Heart left ventricle (tissue), 16 donors: ENCODE measurements at regions not wholly inside any gene's neighbourhood (a gene's known extent, or its start where the extent isn't known, plus 50 kb on each side); places are given as distances from the start of the nearest gene placed in this dataset.

Experiments used
- ATAC-seq, 4 donors: fragments of 200-7000 bp; cut with Tn5 transposase; one replicate each; pipeline ENCODE4 v1.9.1; 2020 to 2022; ENCODE audit warnings: moderate library complexity in 4 of 4, mild to moderate bottlenecking in 3 of 4, moderate number of reproducible peaks in 1 of 4
- DNase-seq, 5 donors: peaks; one replicate each; pipeline ENCODE4 v3.0.0-alpha.2; 2020
- H3K27ac ChIP-seq, 12 donors: fragments of 200-600 bp; sonication (generic) in 4 of 12; one replicate each; pipeline versions ENCODE4 v1.5.0 to v1.8.0; 2016 to 2022; ENCODE audit warnings: mild to moderate bottlenecking in 2 of 12
- H3K27me3 ChIP-seq, 9 donors: fragments of 200-600 bp; sonication (generic) in 2 of 9; one replicate each; pipeline versions ENCODE4 v1.5.1 to v1.8.0; 2016 to 2022; ENCODE audit warnings: mild to moderate bottlenecking in 3 of 9
- H3K36me3 ChIP-seq, 9 donors: fragments of 200-600 bp; sonication (generic) in 2 of 9; one replicate each; pipeline versions ENCODE4 v1.5.0 to v1.8.0; 2018 to 2022; ENCODE audit warnings: mild to moderate bottlenecking in 2 of 9
- H3K4me1 ChIP-seq, 12 donors: fragments of 200-600 bp; sonication (generic) in 4 of 12; one replicate each; pipeline versions ENCODE4 v1.5.0 to v1.8.0; 2016 to 2022; ENCODE audit warnings: mild to moderate bottlenecking in 3 of 12
- H3K4me3 ChIP-seq, 12 donors: fragments of 200-600 bp; sonication (generic) in 4 of 12; one replicate each; pipeline versions ENCODE4 v1.5.0 to v1.8.0; 2017 to 2022; ENCODE audit warnings: mild to moderate bottlenecking in 9 of 12, moderate library complexity in 4 of 12
- H3K9me3 ChIP-seq, 12 donors: fragments of 200-600 bp; sonication (generic) in 4 of 12; one replicate each; pipeline versions ENCODE4 v1.5.0 to v1.8.0; 2016 to 2022; ENCODE audit warnings: mild to moderate bottlenecking in 1 of 12
- CTCF ChIP-seq, 12 donors: fragments of 200-600 bp; sonication (generic) in 4 of 12; IDR thresholded peaks; one replicate each; pipeline versions ENCODE4 v1.5.0 to v1.8.0; 2018 to 2022; ENCODE audit warnings: antibody characterized with exemption in 12 of 12, mild to moderate bottlenecking in 5 of 12
- POLR2A ChIP-seq, 2 donors: fragments of 450-650 bp; IDR thresholded peaks; one replicate each; pipeline ENCODE4 v1.6.1; 2017; ENCODE audit warnings: antibody characterized with exemption in 2 of 2, mild to moderate bottlenecking in 2 of 2, moderate library complexity in 2 of 2
- WGBS, 4 donors: extraction: QIAGEN DNeasy Blood & Tissue Kit in 2 of 4; methylation state at CpG; one replicate each; pipeline versions ENCODE4 v1.1.5 to v1.1.7; 2013 to 2018; 5-methylcytosine and 5-hydroxymethylcytosine counted together
- intact Hi-C, 10 donors: fragments of 100-400 bp; cut with DNase I; formaldehyde crosslinking; loops; one replicate each; pipeline versions ENCODE4 v1.11.1 to v1.14.2; 2022
- donor health status: ischemic (EF 13 %, LVEDD 7.1; RV severe dilation, severe dysfunction).
- donor health status: healthy with polysubstance abuse.
- donor health status: DM: no; HTN: yes; CAD: no.
- donor health status: DM: no; HTN: no; CAD: no.
- donor health status: ischemic (EF 25% LVEDD 6.9; RV normal size, moderate dysfunction).
- donor health status: ischemic (EF 25% LVEDD 5.7; RV mildly dilated, moderate dysfunction).
- donor health status: healthy.
- donor health status: DM: yes; HTN: yes; CAD: no.
- donor health status: ischemic (EF 35%, LVEDD 5.7; RV mildly dilated, moderate dysfunction).
- donor health status: nonischemic (EF 11% LVEDD 7.7; RV severe dilation, severe dysfunction).
- donor health status: DM: yes; HTN: yes; CAD: no.
- donor health status: PGD.
- donor health status: ischemic (EF 29% LVEDD 5.4; RV normal size, mild dysfunction).
- donor health status: nonischemic (EF 23%, LVEDD 6.1; RV moderate dilation, normal function).

DNA sequence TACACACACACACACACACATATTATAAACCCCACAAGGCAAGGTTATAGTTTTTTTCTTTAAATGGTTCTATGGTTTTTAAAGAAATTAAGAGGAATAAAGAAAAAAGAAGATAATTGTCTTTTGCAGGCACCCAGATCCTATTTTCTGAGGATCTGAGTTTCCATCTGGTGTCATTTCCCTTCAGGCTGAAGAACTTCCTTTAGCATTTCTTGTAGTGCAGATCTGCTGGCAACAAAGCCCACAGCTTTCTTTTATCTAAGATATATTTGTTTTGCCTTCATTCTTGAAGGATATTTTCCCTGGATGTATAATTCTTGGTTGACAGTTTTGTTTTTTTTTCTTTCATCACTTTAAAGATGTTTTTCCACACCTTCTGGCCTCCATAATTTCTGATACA is 57.6 kb upstream of the PMEPA1 start:
- no peak overlapping the region for H3K27ac ChIP-seq
- peaks cover 0 to 3% (median 0%) of the 10 kb centered on the region in 9 donors for H3K27me3 ChIP-seq
- H3K4me1 ChIP-seq = peaks cover 0 to 4% (median 0%) of the 10 kb centered on the region in 12 donors
- H3K4me3 ChIP-seq = no peak overlapping the region
- H3K9me3 ChIP-seq = peaks cover 0 to 29% (median 0%) of the 10 kb centered on the region in 12 donors
- TF ChIP-seq POLR2A (IDR thresholded peaks at IDR 0.05) (no peak), CTCF (IDR thresholded peaks at IDR 0.05) (no peak)
- no peaks in the 10 kb centered on the region for H3K36me3 ChIP-seq
- DNase-seq (no peak), ATAC-seq (no peak)
- intact Hi-C loops = no loop called here

DNA sequence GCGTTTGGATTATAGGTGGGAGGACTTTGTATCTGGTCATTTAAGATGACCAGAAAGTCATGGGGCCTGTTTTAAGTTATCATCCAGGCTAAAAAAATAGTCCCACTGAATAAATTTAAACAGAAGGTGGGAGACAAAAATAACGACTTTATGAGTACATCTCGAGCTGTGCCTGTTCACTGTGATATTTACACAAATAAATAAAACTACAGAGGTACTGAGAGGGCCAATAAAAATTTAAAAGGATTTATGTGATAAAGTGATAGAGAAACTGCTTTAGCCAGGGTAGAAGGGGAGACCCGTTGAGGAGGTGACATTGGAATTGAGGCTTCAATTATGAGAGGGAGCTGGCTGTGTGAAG is 53.4 kb upstream of the PMEPA1 start:
- ATAC-seq (no peak), DNase-seq (no peak)
- intact Hi-C loops = no loop called here
- H3K27ac ChIP-seq = no peak overlapping the region
- 90 to 95% (median 92%) methylated on average over 4 of the region's 4 CpGs for WGBS, 4 donors
- TF ChIP-seq POLR2A (IDR thresholded peaks at IDR 0.05) (no peak), CTCF (IDR thresholded peaks at IDR 0.05) (no peak)
- H3K36me3 ChIP-seq = no peaks in the 10 kb centered on the region
- no peak overlapping the region for H3K4me3 ChIP-seq
- no peaks in the 10 kb centered on the region for H3K4me1 ChIP-seq
- no peaks in the 10 kb centered on the region for H3K27me3 ChIP-seq
- H3K9me3 ChIP-seq = peaks cover 0 to 29% (median 0%) of the 10 kb centered on the region in 12 donors

- H3K9me3 ChIP-seq = peaks cover 0 to 29% (median 0%) of the 10 kb centered on the region in 12 donors
- no peak overlapping the region for H3K27ac ChIP-seq
- 81 to 83% (median 82%) methylated on average over 8 of the region's 8 CpGs for WGBS, 4 donors
- no peaks in the 10 kb centered on the region for H3K27me3 ChIP-seq
- no peak for TF ChIP-seq POLR2A (IDR thresholded peaks at IDR 0.05)
- no peak for TF ChIP-seq CTCF (IDR thresholded peaks at IDR 0.05)
- intact Hi-C loops = no loop called here
- no peaks in the 10 kb centered on the region for H3K36me3 ChIP-seq
- no peak overlapping the region for H3K4me3 ChIP-seq
- DNase-seq (no peak), ATAC-seq (no peak)
- no peaks in the 10 kb centered on the region for H3K4me1 ChIP-seq
These were observed 52.9 kb upstream of the PMEPA1 start for GRCh38 chr20:57762531-57763234.

- intact Hi-C loops = no loop called here
- H3K4me3 ChIP-seq = no peak overlapping the region
- no peaks in the 10 kb centered on the region for H3K4me1 ChIP-seq
- no peak overlapping the region for H3K27ac ChIP-seq
- TF ChIP-seq POLR2A (IDR thresholded peaks at IDR 0.05) (no peak), CTCF (IDR thresholded peaks at IDR 0.05) (no peak)
- H3K36me3 ChIP-seq = no peaks in the 10 kb centered on the region
- no peak for DNase-seq
- 93 to 95% (median 93%) methylated on average over 3 of the region's 3 CpGs for WGBS, 4 donors
- peaks cover 0 to 27% (median 0%) of the 10 kb centered on the region in 12 donors for H3K9me3 ChIP-seq
- no peak for ATAC-seq
- H3K27me3 ChIP-seq = no peaks in the 10 kb centered on the region
These were observed 51.6 kb upstream of the PMEPA1 start for GRCh38 chr20:57761413-57761734.
